ENCODE measurements at regions not wholly inside any gene's neighbourhood (a gene's known extent, or its start where the extent isn't known, plus 50 kb on each side); places are given as distances from the start of the nearest gene placed in this dataset.

- TF ChIP-seq CTCF (IDR thresholded peaks at IDR 0.05): no peak
- TF ChIP-seq POLR2A (IDR thresholded peaks at IDR 0.05): no peak
Measured at GRCh38 chr4:18343581-18343980, 322.0 kb upstream of the LCORL start.
